Neural cell (in vitro differentiated cells): ENCODE measurements at regions not wholly inside any gene's neighbourhood (a gene's known extent, or its start where the extent isn't known, plus 50 kb on each side); places are given as distances from the start of the nearest gene placed in this dataset.

ENCODE experiments used
- H2AFZ ChIP-seq: fragments of 200-600, 300-800 bp; sonication (generic), shearing (Covaris generic); 2 replicates; pipeline ENCODE4 v1.6.0; 2014; ENCODE audit warnings: low read depth, mild to moderate bottlenecking, antibody characterized with exemption, low read length, moderate library complexity
- H3F3A ChIP-seq: fragments of 200-600 bp; shearing (Covaris generic); 2 replicates; pipeline ENCODE4 v1.6.1; 2016; ENCODE audit warnings: mild to moderate bottlenecking, moderate library complexity, mixed read lengths, antibody characterized with exemption, low read length; ENCODE audit not compliant: insufficient read depth, poor library complexity, severe bottlenecking
- H3K27ac ChIP-seq: fragments of 200-600, 300-800 bp; sonication (generic), shearing (Covaris generic); 2 replicates; pipeline ENCODE4 v1.5.1; 2014; ENCODE audit warnings: mild to moderate bottlenecking, low read length, moderate library complexity
- H3K27me3 ChIP-seq: fragments of 300-800, 200-600 bp; sonication (generic), shearing (Covaris generic); 2 replicates; pipeline ENCODE4 v1.6.0; 2014; ENCODE audit warnings: mild to moderate bottlenecking, low read depth, low read length, moderate library complexity; ENCODE audit not compliant: insufficient read depth
- H3K36me3 ChIP-seq: fragments of 300-800, 200-600 bp; sonication (generic), shearing (Covaris generic); 2 replicates; pipeline ENCODE4 v1.5.1; 2014; ENCODE audit warnings: mild to moderate bottlenecking, antibody characterized with exemption, low read length, moderate library complexity; ENCODE audit not compliant: insufficient read depth
- H3K4me2 ChIP-seq: fragments of 300-800, 200-600 bp; sonication (generic), shearing (Covaris generic); 2 replicates; pipeline ENCODE4 v1.6.0; 2014; ENCODE audit warnings: mild to moderate bottlenecking, low read length
- H3K4me3 ChIP-seq: fragments of 300-800, 200-600 bp; sonication (generic), shearing (Covaris generic); 2 replicates; pipeline ENCODE4 v1.5.1; 2014; ENCODE audit warnings: mild to moderate bottlenecking, low read length, moderate library complexity
- H3K79me2 ChIP-seq: fragments of 200-600 bp; shearing (Covaris generic); replicated peaks from 2 replicates; pipeline ENCODE4 v1.6.0; 2014; ENCODE audit warnings: mild to moderate bottlenecking, low read length, moderate library complexity; ENCODE audit not compliant: insufficient read depth
- H3K9ac ChIP-seq: fragments of 300-800, 200-600 bp; sonication (generic), shearing (Covaris generic); 2 replicates; pipeline ENCODE4 v1.6.1; 2016; ENCODE audit warnings: mild to moderate bottlenecking, low read length, mixed read lengths
- H3K9me2 ChIP-seq: fragments of 200-600 bp; shearing (Covaris generic); 2 replicates; pipeline ENCODE4 v1.6.1; 2016; ENCODE audit warnings: mild to moderate bottlenecking, low read length, mixed read lengths; ENCODE audit not compliant: insufficient read depth
- H3K9me3 ChIP-seq: fragments of 200-600, 300-800 bp; sonication (generic), shearing (Covaris generic); 2 replicates; pipeline ENCODE4 v1.6.1; 2016; ENCODE audit warnings: mild to moderate bottlenecking, mixed run types, low read length, moderate library complexity, mixed read lengths
- H4K20me1 ChIP-seq: fragments of 200-600 bp; shearing (Covaris generic); 2 replicates; pipeline ENCODE4 v1.6.1; 2016; ENCODE audit warnings: mild to moderate bottlenecking, mixed run types; ENCODE audit not compliant: insufficient read depth
- EP300 ChIP-seq: fragments of 450-650 bp; conservative IDR thresholded peaks from 2 replicates; pipeline ENCODE4 v1.6.1; 2014; ENCODE audit warnings: antibody characterized with exemption, mild to moderate bottlenecking, moderate library complexity; ENCODE audit not compliant: poor library complexity, severe bottlenecking
- EZH2 ChIP-seq: fragments of 200-600, 300-800 bp; shearing (Covaris generic), sonication (generic); IDR thresholded peaks from 2 replicates; pipeline ENCODE4 v1.6.1; 2014; ENCODE audit warnings: antibody characterized with exemption, low read length, borderline replicate concordance, mild to moderate bottlenecking; ENCODE audit not compliant: insufficient read depth, poor library complexity, severe bottlenecking
- MXI1 ChIP-seq: fragments of 450-650 bp; conservative IDR thresholded peaks from 2 replicates; pipeline ENCODE4 v1.6.1; 2014; ENCODE audit warnings: antibody characterized with exemption, mild to moderate bottlenecking; ENCODE audit not compliant: poor library complexity, severe bottlenecking
- POLR2AphosphoS5 ChIP-seq: IDR thresholded peaks from 2 replicates; pipeline ENCODE4 v1.6.1; 2012
- RAD21 ChIP-seq: fragments of 450-650 bp; conservative IDR thresholded peaks from 2 replicates; pipeline ENCODE4 v1.6.1; 2014; ENCODE audit warnings: antibody characterized with exemption, mild to moderate bottlenecking, moderate library complexity
- SMC3 ChIP-seq: fragments of 450-650 bp; conservative IDR thresholded peaks from 2 replicates; pipeline ENCODE4 v1.6.1; 2014; ENCODE audit warnings: antibody characterized with exemption, mild to moderate bottlenecking, moderate library complexity; ENCODE audit not compliant: poor library complexity
- TAF1 ChIP-seq: IDR thresholded peaks from 2 replicates; pipeline ENCODE4 v1.6.1; 2012; ENCODE audit warnings: low read depth
- TF ChIP-seq, protein P1 (sequence below): IDR thresholded peaks from 2 replicates; pipeline ENCODE4 v1.6.1; 2012; ENCODE audit warnings: borderline replicate concordance
- TF ChIP-seq, protein P2 (sequence below): fragments of 450-650 bp; IDR thresholded peaks from 2 replicates; pipeline ENCODE4 v1.5.1; 2014; ENCODE audit warnings: antibody characterized with exemption, mild to moderate bottlenecking, moderate library complexity; ENCODE audit not compliant: poor library complexity, severe bottlenecking

DNA sequence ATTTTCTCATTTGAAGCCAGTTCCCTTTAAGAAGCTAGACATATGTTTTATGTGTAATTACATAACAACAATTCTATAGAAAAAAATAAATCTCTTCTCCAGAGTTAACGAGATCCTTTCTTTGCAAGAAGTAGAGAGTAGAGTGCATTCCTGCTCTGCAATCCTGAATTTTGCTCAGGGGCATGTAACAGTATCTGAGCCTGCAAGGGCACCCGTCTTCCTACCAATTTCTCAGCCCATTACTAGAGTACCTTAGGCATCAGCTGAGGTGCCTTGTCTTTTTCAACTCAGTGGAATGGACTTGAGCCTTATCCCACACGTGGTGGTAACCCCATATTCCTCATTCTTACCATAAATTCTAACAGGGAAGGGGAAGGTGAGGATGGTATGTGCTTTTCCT lies 205.9 kb downstream of the IKZF2 start:
- TF ChIP-seq TAF1 (no peak), EP300 (no peak), MXI1 (no peak), RAD21 (no peak), POLR2AphosphoS5 (no peak), EZH2 (no peak), SMC3 (no peak)
- TF ChIP-seq, protein P1, sequence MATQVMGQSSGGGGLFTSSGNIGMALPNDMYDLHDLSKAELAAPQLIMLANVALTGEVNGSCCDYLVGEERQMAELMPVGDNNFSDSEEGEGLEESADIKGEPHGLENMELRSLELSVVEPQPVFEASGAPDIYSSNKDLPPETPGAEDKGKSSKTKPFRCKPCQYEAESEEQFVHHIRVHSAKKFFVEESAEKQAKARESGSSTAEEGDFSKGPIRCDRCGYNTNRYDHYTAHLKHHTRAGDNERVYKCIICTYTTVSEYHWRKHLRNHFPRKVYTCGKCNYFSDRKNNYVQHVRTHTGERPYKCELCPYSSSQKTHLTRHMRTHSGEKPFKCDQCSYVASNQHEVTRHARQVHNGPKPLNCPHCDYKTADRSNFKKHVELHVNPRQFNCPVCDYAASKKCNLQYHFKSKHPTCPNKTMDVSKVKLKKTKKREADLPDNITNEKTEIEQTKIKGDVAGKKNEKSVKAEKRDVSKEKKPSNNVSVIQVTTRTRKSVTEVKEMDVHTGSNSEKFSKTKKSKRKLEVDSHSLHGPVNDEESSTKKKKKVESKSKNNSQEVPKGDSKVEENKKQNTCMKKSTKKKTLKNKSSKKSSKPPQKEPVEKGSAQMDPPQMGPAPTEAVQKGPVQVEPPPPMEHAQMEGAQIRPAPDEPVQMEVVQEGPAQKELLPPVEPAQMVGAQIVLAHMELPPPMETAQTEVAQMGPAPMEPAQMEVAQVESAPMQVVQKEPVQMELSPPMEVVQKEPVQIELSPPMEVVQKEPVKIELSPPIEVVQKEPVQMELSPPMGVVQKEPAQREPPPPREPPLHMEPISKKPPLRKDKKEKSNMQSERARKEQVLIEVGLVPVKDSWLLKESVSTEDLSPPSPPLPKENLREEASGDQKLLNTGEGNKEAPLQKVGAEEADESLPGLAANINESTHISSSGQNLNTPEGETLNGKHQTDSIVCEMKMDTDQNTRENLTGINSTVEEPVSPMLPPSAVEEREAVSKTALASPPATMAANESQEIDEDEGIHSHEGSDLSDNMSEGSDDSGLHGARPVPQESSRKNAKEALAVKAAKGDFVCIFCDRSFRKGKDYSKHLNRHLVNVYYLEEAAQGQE = no peak
- TF ChIP-seq, protein P2, sequence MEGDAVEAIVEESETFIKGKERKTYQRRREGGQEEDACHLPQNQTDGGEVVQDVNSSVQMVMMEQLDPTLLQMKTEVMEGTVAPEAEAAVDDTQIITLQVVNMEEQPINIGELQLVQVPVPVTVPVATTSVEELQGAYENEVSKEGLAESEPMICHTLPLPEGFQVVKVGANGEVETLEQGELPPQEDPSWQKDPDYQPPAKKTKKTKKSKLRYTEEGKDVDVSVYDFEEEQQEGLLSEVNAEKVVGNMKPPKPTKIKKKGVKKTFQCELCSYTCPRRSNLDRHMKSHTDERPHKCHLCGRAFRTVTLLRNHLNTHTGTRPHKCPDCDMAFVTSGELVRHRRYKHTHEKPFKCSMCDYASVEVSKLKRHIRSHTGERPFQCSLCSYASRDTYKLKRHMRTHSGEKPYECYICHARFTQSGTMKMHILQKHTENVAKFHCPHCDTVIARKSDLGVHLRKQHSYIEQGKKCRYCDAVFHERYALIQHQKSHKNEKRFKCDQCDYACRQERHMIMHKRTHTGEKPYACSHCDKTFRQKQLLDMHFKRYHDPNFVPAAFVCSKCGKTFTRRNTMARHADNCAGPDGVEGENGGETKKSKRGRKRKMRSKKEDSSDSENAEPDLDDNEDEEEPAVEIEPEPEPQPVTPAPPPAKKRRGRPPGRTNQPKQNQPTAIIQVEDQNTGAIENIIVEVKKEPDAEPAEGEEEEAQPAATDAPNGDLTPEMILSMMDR = no peak
- Histone ChIP-seq H3F3A (no peaks in the 10 kb centered on the region), H3K9ac (no peak overlapping the region), H3K27me3 (no peaks in the 10 kb centered on the region), H4K20me1 (no peaks in the 10 kb centered on the region), H3K9me3 (no peaks in the 10 kb centered on the region), H3K4me2 (no peak overlapping the region), H3K79me2 (no peaks in the 10 kb centered on the region), H3K27ac (no peak overlapping the region), H2AFZ (no peak overlapping the region), H3K4me3 (no peak overlapping the region), H3K36me3 (no peaks in the 10 kb centered on the region), H3K9me2 (no peaks in the 10 kb centered on the region)

DNA sequence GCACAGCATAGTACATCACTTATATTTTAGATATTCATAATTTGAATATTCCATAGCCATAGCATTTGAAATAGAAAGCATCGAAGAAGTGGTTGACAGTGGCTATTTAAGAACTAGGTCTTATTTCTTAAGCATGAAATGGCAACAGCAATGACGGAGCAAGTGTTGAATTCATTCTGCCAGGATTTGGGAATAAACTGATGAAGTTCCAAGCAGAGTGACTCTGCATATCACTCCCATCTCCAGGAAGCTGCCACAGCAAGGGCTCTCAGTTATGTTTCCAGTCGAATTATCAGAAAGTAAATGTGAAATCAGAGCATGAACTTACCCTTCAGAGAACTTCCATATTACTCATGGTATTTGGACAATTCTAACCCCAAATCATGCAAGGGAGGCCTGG lies 208.1 kb downstream of the IKZF2 start:
- no peaks in the 10 kb centered on the region for H3K79me2 ChIP-seq
- no peaks in the 10 kb centered on the region for H3K27me3 ChIP-seq
- no peak overlapping the region for H3K27ac ChIP-seq
- no peaks in the 10 kb centered on the region for H4K20me1 ChIP-seq
- no peak overlapping the region for H3K4me2 ChIP-seq
- no peak overlapping the region for H2AFZ ChIP-seq
- TF ChIP-seq, protein P1 = no peak
- TF ChIP-seq, protein P2 = no peak
- TF ChIP-seq MXI1 (no peak), POLR2AphosphoS5 (no peak), TAF1 (no peak), SMC3 (no peak), RAD21 (no peak)
- no peaks in the 10 kb centered on the region for H3K9me3 ChIP-seq
- H3K9ac ChIP-seq = no peak overlapping the region
- no peaks in the 10 kb centered on the region for H3K9me2 ChIP-seq
- H3F3A ChIP-seq = no peaks in the 10 kb centered on the region
- H3K4me3 ChIP-seq = no peak overlapping the region
- no peaks in the 10 kb centered on the region for H3K36me3 ChIP-seq
